Left lung (tissue), 4 donors: ENCODE measurements at regions not wholly inside any gene's neighbourhood (a gene's known extent, or its start where the extent isn't known, plus 50 kb on each side); places are given as distances from the start of the nearest gene placed in this dataset.
"Not testable (repeated sequence)": the region's sequence is repeated elsewhere in the genome, so short reads cannot be mapped to it uniquely, and the experiment has no call there.

ENCODE experiments used
- ATAC-seq: fragments of 200-7000 bp; cut with Tn5 transposase; one replicate; pipeline ENCODE4 v1.9.1; 2020; ENCODE audit warnings: moderate library complexity
- DNase-seq, 4 donors: peaks; one replicate each; pipeline ENCODE4 v3.0.0-alpha.2; 2013 to 2020
- H3K27ac ChIP-seq, 2 donors: fragments of 200-600 bp; sonication (generic) in 1 of 2; one replicate each; pipeline versions ENCODE4 v1.5.0 to v1.8.0; 2020 to 2021
- H3K27me3 ChIP-seq, 2 donors: fragments of 200-600 bp; sonication (generic) in 1 of 2; one replicate each; pipeline versions ENCODE4 v1.5.0 to v1.8.0; 2020 to 2021
- H3K36me3 ChIP-seq, 2 donors: fragments of 200-600 bp; sonication (generic) in 1 of 2; one replicate each; pipeline versions ENCODE4 v1.5.0 to v1.8.0; 2020 to 2021
- H3K4me1 ChIP-seq, 2 donors: fragments of 200-600 bp; one replicate each; pipeline ENCODE4 v1.8.0; 2021
- H3K4me3 ChIP-seq, 2 donors: fragments of 200-600 bp; sonication (generic) in 1 of 2; one replicate each; pipeline versions ENCODE4 v1.5.0 to v1.8.0; 2020 to 2021; ENCODE audit warnings: mild to moderate bottlenecking in 1 of 2
- H3K9me3 ChIP-seq, 2 donors: fragments of 200-600 bp; sonication (generic) in 1 of 2; one replicate each; pipeline versions ENCODE4 v1.5.0 to v1.8.0; 2020 to 2021
- intact Hi-C, 2 donors: fragments of 100-400 bp; cut with DNase I; formaldehyde crosslinking; loops; one replicate each; pipeline versions ENCODE4 v1.11.2 to v1.14.2; 2022
- TF ChIP-seq, protein P1 (sequence below), 2 donors: fragments of 200-600 bp; sonication (generic) in 1 of 2; IDR thresholded peaks; one replicate each; pipeline versions ENCODE4 v1.5.0 to v1.8.0; 2021; ENCODE audit warnings: antibody characterized with exemption in 2 of 2
- donor health status: DM: no; HTN: yes; CAD: no.
- donor health status: DM: no; HTN: no; CAD: no.

DNA sequence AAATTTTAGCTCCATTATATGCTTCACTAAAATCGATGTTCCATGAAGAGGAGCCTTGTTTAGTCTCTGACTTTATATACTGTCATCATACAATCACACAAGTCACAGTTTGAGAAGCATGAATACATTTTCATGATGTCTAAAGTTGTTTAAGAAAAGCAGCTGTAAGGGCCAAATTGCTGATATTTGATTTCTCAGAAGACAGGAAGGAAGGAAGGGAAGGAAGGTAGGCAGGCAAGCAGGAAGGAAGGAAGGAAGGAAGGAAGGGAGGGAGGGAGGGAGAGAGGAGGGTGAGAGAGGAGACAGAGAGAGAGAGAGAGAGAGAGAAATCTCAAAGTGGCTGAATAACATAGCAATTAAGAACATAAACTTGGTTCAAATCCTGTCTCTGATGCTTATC is 153.7 kb downstream of the RTL9 start:
- H3K27ac ChIP-seq: no peak overlapping the region
- no peak overlapping the region for H3K4me3 ChIP-seq
- no peaks in the 10 kb centered on the region for H3K9me3 ChIP-seq
- no peaks in the 10 kb centered on the region for H3K27me3 ChIP-seq
- ATAC-seq (no peak), DNase-seq (no peak)
- intact Hi-C loops: no loop called here
- H3K4me1 ChIP-seq: no peaks in the 10 kb centered on the region
- TF ChIP-seq, protein P1, sequence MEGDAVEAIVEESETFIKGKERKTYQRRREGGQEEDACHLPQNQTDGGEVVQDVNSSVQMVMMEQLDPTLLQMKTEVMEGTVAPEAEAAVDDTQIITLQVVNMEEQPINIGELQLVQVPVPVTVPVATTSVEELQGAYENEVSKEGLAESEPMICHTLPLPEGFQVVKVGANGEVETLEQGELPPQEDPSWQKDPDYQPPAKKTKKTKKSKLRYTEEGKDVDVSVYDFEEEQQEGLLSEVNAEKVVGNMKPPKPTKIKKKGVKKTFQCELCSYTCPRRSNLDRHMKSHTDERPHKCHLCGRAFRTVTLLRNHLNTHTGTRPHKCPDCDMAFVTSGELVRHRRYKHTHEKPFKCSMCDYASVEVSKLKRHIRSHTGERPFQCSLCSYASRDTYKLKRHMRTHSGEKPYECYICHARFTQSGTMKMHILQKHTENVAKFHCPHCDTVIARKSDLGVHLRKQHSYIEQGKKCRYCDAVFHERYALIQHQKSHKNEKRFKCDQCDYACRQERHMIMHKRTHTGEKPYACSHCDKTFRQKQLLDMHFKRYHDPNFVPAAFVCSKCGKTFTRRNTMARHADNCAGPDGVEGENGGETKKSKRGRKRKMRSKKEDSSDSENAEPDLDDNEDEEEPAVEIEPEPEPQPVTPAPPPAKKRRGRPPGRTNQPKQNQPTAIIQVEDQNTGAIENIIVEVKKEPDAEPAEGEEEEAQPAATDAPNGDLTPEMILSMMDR (IDR thresholded peaks at IDR 0.05): no peak
- no peaks in the 10 kb centered on the region for H3K36me3 ChIP-seq

DNA sequence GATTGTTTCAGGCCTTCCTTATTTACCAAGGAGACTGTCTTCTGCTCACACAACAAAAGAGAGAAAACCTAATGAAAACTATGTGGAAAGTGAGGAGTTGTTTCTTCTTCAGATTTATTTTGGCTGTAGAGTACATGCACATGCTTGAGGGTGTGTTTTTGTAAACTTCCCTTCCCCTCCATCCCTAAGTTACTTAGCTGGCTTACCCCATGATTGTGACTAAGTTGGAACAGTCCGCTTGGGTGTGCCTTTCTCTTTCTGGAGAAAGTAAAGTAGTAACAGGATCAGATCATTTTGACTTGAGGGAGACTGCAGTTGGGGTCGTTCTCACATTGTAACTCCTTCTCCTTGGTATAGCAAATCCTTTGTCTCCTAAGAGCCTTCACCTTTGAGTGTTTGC is 155.9 kb downstream of the RTL9 start:
- DNase-seq (no peak), ATAC-seq (no peak)
- no peaks in the 10 kb centered on the region for H3K9me3 ChIP-seq
- TF ChIP-seq, protein P1 (IDR thresholded peaks at IDR 0.05): no peak
- H3K27ac ChIP-seq: no peak overlapping the region
- no peaks in the 10 kb centered on the region for H3K36me3 ChIP-seq
- intact Hi-C loops: no loop called here
- no peaks in the 10 kb centered on the region for H3K27me3 ChIP-seq
- H3K4me3 ChIP-seq: no peak overlapping the region
- H3K4me1 ChIP-seq: no peaks in the 10 kb centered on the region

DNA sequence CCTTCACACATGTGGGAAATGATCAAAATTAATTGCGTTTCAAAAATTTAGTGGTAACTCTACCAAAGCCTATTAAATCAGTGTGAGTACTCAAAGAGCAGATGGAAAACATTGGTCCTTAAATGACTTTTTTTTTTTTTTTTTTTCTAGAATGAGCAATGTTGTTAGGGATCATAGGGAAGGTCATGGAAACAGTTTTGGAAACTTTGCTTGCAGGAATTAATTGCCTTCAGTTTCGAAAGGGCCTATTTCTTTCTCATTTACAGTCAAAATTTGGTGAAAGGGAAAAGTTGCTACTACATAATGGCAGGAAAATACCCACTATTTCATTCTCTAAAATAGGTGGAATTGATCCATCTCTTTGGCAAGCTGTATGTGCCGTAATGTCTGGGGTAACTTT is 160.9 kb downstream of the RTL9 start:
- H3K4me1 ChIP-seq: no peaks in the 10 kb centered on the region
- H3K36me3 ChIP-seq: no peaks in the 10 kb centered on the region
- peaks cover 0 to 11% of the 10 kb centered on the region in 2 donors for H3K27me3 ChIP-seq
- DNase-seq (no peak), ATAC-seq (no peak)
- no peak overlapping the region for H3K4me3 ChIP-seq
- no peak overlapping the region for H3K27ac ChIP-seq
- no peaks in the 10 kb centered on the region for H3K9me3 ChIP-seq
- TF ChIP-seq, protein P1 (IDR thresholded peaks at IDR 0.05): no peak
- intact Hi-C loops: no loop called here

DNA sequence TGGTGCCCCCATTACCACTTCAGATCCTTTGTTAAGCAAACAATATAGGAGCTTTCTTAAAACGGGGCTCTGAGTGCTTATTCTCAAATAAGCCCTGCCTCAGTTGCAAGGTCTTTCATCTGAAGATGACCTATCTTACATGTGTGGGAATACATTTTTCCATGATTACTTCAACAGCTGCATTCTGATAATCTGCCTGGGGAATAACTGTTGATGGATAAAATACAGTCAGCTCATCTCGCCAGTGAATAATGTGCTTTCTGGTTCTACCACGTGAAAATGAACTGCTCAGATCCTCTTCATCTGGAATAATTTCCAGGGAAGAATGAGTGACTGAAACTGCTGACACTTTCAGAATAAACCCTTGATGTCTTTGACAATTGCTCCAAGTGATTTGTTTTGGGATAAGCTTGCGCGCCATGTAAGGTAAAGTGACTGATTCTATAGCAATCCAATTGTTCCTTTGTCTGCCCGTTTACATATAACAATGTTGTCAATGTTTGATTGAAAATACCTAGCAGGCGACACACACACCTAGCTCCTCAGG is 161.3 kb downstream of the RTL9 start:
- intact Hi-C loops: no loop called here
- no peaks in the 10 kb centered on the region for H3K36me3 ChIP-seq
- H3K27ac ChIP-seq: no peak overlapping the region
- TF ChIP-seq, protein P1 (IDR thresholded peaks at IDR 0.05): no peak
- no peak overlapping the region for H3K4me3 ChIP-seq
- peaks cover 0 to 11% of the 10 kb centered on the region in 2 donors for H3K27me3 ChIP-seq
- ATAC-seq: no peak
- no peak for DNase-seq
- H3K9me3 ChIP-seq: no peaks in the 10 kb centered on the region
- no peaks in the 10 kb centered on the region for H3K4me1 ChIP-seq

DNA sequence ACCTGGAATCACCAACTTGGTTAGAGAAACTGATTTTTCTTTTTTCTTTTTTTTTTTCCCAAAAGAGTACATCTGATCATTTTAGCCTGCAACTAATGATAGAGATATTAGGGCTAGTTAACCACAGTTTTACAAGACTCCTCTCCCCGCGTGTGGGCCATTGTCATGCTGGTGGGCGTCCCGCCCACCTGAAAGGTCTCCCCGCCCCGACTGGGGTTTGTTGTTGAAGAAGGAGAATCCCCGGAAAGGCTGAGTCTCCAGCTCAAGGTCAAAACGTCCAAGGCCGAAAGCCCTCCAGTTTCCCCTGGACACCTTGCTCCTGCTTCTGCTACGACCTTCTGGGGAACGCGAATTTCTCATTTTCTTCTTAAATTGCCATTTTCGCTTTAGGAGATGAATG is 162.0 kb downstream of the RTL9 start:
- not testable (repeated sequence) for ATAC-seq, H3K36me3 ChIP-seq

More for the DNA sequence above, 162.0 kb downstream of the RTL9 start:
- H3K9me3 ChIP-seq, H3K27ac ChIP-seq, H3K4me3 ChIP-seq, intact Hi-C loops, DNase-seq, H3K4me1 ChIP-seq: not testable (repeated sequence)
- peaks cover 0 to 11% of the 10 kb centered on the region in 2 donors for H3K27me3 ChIP-seq
